Dendritic cell treated with granulocyte-macrophage colony-stimulating factor and Interleukin-4, amounts not matched to agents 40 ng/mL and 50 ng/mL, for 4 days (primary cell): ENCODE measurements at regions not wholly inside any gene's neighbourhood (a gene's known extent, or its start where the extent isn't known, plus 50 kb on each side); places are given as distances from the start of the nearest gene placed in this dataset.
"Not testable (repeated sequence)": the region's sequence is repeated elsewhere in the genome, so short reads cannot be mapped to it uniquely, and the experiment has no call there.

Experiments used
- H3K27ac Mint-ChIP-seq: one replicate; pipeline ENCODE4 v1.8.0; 2022; ENCODE audit warnings: mild to moderate bottlenecking, mixed read lengths
- H3K27me3 Mint-ChIP-seq: one replicate; pipeline ENCODE4 v1.8.0; 2022; ENCODE audit warnings: mild to moderate bottlenecking, mixed read lengths
- H3K36me3 Mint-ChIP-seq: one replicate; pipeline ENCODE4 v1.8.0; 2022; ENCODE audit warnings: low read depth, mixed read lengths
- H3K4me1 Mint-ChIP-seq: one replicate; pipeline ENCODE4 v1.8.0; 2022; ENCODE audit warnings: low read depth, mixed read lengths
- H3K4me3 Mint-ChIP-seq: one replicate; pipeline ENCODE4 v1.8.0; 2022; ENCODE audit warnings: mild to moderate bottlenecking, moderate library complexity, mixed read lengths
- H3K9me3 Mint-ChIP-seq: one replicate; pipeline ENCODE4 v1.8.0; 2022; ENCODE audit warnings: mixed read lengths
- intact Hi-C: fragments of 100-400 bp; cut with micrococcal nuclease; formaldehyde crosslinking; loops from one replicate; pipeline ENCODE4 v1.15.0; 2022

DNA sequence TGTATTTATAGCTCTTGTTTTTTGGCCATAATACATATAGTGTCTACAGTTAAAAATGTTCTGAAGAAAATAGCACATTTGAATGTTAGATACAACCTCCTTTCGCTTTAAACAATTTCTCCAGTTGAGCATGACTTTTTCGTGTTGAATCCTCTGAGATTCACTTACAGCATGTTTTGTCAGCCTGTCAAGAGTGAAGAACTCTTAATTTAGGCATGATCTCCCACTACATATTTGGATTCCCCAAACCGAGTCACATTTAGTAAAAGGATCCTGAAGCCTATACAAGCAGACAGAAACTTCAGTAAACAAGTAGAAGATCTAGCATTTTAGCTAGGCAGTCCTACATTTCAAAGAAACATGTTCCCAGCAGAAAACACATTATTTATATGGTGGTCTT is 796.6 kb downstream of the MCTP2 start:
- Mint-ChIP-seq H3K27me3 (no peaks in the 10 kb centered on the region), H3K36me3 (no peaks in the 10 kb centered on the region), H3K4me3 (no peak overlapping the region), H3K9me3 (no peaks in the 10 kb centered on the region), H3K27ac (no peak overlapping the region), H3K4me1 (no peaks in the 10 kb centered on the region)
- intact Hi-C loops: no loop called here

DNA sequence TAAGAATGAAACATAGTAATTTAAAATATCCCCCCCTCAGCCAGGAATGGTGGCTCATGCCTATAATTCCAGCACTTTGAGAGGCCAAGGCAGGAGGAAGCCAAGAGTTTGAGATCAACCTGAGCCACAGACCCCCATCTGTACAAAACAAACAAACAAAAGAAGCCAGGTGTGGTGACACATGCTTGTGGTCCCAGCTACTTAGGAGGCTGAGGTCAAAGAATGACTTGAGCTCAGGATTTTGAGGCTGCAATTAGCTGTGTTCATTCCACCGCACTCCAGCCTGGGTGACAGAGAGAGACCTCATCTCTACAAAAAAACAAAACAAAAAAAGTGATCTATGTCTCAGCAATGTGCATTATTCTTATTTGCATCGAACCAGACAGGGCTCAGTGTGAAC is 800.8 kb downstream of the MCTP2 start:
- no peaks in the 10 kb centered on the region for H3K4me1 Mint-ChIP-seq
- H3K27ac Mint-ChIP-seq: no peak overlapping the region
- H3K9me3 Mint-ChIP-seq: peaks cover 1% of the 10 kb centered on the region
- no peak overlapping the region for H3K4me3 Mint-ChIP-seq
- intact Hi-C loops: no loop called here
- no peaks in the 10 kb centered on the region for H3K27me3 Mint-ChIP-seq
- no peaks in the 10 kb centered on the region for H3K36me3 Mint-ChIP-seq

DNA sequence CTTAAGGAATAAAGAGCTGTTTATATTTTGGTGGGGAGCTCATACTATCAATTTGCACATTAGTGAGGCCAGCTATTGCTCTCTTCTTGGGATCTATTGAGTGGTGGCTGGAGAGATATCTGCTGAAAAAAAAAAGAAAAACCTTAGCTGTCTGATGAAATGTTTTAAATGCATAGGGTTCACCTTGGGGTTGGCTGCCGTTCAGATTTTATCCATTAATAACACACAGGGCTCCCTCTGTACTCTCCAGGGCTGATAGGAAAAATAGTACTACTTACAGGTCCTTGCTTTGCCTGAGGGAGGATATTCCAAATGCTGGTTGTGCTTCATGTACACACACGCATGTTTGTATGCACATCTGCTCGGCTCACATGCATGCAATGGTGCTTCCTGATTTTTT is 803.7 kb downstream of the MCTP2 start:
- H3K4me1 Mint-ChIP-seq: no peaks in the 10 kb centered on the region
- H3K36me3 Mint-ChIP-seq: no peaks in the 10 kb centered on the region
- no peaks in the 10 kb centered on the region for H3K27me3 Mint-ChIP-seq
- no peak overlapping the region for H3K4me3 Mint-ChIP-seq
- peaks cover 11% of the 10 kb centered on the region for H3K9me3 Mint-ChIP-seq
- intact Hi-C loops: no loop called here
- H3K27ac Mint-ChIP-seq: no peak overlapping the region

DNA sequence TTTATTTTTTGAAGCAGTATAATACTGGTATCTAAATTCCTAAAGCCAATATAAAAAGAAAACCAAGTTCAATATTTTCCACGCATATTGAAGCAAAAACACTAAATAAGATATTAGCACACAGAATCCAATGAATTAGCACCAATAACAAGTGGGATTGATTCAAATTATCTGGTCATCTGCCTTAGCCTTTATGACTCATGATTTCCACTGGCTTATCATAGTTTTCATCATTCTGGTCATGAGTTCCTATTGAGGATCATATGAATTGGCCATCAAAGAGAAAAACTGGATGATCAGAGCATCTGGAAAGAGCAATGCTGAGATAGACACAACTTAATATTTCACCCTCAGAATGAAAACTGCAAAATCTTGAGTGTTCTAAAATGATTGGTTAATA is 809.9 kb downstream of the MCTP2 start:
- Mint-ChIP-seq H3K4me3 (no peak overlapping the region), H3K27ac (no peak overlapping the region), H3K36me3 (no peaks in the 10 kb centered on the region), H3K27me3 (no peaks in the 10 kb centered on the region), H3K4me1 (no peaks in the 10 kb centered on the region), H3K9me3 (peaks cover 11% of the 10 kb centered on the region)
- intact Hi-C loops: no loop called here

DNA sequence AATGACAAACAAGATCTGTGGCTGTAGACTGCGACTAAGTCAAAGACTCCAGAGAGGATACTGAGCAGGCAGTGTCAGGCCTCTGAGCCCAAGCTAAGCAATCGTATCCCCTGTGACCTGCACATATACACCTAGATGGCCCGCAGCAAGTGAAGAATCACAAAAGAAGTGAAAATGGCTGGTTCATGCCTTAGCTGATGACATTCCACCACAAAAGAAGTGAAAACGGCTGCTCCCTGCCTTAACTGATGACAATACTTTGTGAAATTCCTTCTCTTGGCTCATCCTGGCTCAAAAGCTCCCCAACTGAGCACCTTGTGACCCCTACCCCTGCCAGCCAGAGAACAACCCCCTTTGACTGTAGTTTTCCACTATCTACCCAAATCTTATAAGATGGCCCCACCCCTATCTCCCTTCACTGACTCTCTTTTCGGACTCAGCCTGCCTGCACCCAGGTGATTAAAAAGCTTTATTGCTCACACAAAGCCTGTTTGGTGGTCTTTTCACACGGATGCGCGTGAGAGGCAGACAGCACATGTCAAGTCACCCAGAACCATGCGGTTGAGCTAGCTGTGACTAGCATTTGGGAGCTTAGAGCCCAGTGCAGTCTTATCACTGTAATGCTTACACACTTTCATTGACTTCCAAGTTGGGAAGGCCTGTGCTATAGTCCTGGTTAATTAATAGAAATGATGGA is 812.0 kb downstream of the MCTP2 start:
- peaks cover 18% of the 10 kb centered on the region for H3K9me3 Mint-ChIP-seq
- H3K36me3 Mint-ChIP-seq, H3K27ac Mint-ChIP-seq, H3K4me1 Mint-ChIP-seq, intact Hi-C loops, H3K4me3 Mint-ChIP-seq, H3K27me3 Mint-ChIP-seq: not testable (repeated sequence)

DNA sequence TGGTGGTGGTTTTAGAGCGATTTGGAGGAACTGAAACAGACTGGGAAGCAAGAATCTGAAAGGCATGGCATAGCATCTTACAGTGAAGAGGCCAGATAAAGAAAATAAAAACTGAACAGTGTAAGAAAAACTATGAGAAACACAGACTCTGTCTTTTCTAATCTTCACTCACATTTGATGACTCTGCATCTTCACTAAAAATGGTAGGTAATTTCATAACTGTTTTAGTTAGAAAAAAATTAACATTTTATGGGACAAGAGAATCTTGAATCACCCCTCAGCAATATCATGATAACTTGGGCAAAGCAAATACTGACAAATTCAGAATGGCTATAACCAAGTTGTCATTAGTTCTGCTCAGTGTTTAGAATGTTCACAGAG is 812.6 kb downstream of the MCTP2 start:
- Mint-ChIP-seq H3K4me3 (no peak overlapping the region), H3K36me3 (no peaks in the 10 kb centered on the region), H3K27ac (no peak overlapping the region), H3K4me1 (no peaks in the 10 kb centered on the region), H3K9me3 (peaks cover 23% of the 10 kb centered on the region), H3K27me3 (no peaks in the 10 kb centered on the region)
- intact Hi-C loops: no loop called here

DNA sequence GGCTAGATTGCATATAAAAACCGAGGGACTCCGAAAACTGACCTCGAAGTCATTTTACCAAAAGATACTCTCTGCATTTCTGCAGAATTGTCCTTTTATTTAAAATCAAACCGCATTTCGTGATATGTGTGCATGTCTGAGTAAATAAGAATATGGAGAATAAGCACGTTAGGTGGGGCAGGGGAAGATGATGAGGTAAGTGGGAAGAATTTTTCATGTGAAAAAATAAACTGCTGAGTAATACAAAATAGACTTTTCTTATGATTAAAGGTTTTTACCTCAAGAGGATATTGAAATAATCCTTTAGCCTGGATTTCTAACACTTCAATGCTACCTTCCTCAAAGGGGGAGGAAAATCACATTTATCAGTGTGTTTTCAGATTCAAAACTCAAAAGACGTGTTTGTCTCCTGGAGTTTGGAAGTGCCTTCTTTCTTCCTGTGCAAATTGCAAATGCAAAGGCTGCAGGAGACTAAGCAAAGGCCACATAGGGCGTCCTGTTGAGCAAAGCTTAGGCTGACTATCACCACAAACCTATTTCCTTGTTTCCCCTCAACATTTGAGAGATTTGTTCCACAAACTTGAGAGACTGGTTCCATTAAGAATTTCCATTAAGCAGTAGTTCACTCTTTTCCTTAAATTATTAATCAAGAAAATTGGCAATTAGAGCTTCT is 813.5 kb downstream of the MCTP2 start:
- no peak overlapping the region for H3K4me3 Mint-ChIP-seq
- no peaks in the 10 kb centered on the region for H3K4me1 Mint-ChIP-seq
- no peak overlapping the region for H3K27ac Mint-ChIP-seq
- H3K9me3 Mint-ChIP-seq: peaks cover 33% of the 10 kb centered on the region
- H3K36me3 Mint-ChIP-seq: no peaks in the 10 kb centered on the region
- H3K27me3 Mint-ChIP-seq: no peaks in the 10 kb centered on the region
- intact Hi-C loops: no loop called here

DNA sequence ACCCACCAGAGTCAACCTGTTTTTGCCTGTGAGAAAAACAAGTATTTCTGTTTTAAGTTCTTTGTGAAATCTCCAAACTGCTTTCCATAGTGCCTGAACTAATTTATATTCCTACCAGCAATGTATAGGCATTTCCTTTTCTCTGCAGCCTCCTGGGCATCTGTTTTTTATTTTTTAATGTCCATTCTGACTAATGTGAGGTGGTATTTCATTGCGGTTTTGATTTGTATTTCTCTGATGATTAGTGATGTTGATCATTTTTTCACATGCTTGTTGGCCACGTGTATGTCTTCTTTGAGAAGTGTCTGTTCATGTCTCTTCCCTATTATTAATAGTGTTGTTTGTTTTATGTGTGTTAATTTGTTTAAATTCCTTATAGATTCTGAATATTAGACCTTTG is 820.5 kb downstream of the MCTP2 start:
- H3K4me3 Mint-ChIP-seq: no peak overlapping the region
- intact Hi-C loops: no loop called here
- H3K4me1 Mint-ChIP-seq: no peaks in the 10 kb centered on the region
- peaks cover 41% of the 10 kb centered on the region for H3K9me3 Mint-ChIP-seq
- H3K36me3 Mint-ChIP-seq: no peaks in the 10 kb centered on the region
- no peak overlapping the region for H3K27ac Mint-ChIP-seq
- no peaks in the 10 kb centered on the region for H3K27me3 Mint-ChIP-seq

DNA sequence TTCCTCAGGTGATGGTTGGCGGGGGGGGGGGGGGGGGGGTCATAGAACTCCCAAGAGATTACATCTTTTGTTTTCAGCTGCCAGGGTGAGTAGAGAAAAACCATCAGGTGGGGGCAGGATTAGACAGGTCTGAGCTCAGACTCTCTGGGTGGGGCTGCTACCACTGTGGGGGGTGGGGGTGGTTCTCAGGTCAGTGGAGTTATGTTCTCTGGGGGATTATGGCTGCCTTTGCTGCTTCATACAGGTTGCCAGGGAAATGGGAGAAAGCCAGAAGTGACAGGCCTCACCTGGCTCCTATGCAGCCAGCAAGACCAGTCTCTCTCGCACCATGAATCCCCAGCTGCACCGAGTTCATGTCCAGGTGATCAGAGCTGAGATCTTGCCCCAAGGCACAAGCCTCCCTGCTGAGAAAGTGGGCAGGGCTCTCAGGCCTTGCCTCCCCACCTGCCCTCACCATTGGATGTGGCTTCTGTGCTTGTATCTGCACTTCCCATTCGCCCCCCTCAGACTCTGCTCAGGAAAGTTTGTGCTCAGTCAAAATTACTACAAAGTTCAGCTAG is 828.1 kb downstream of the MCTP2 start:
- Mint-ChIP-seq H3K27me3 (no peaks in the 10 kb centered on the region), H3K4me1 (no peaks in the 10 kb centered on the region), H3K27ac (no peak overlapping the region), H3K9me3 (peaks cover 58% of the 10 kb centered on the region), H3K4me3 (no peak overlapping the region), H3K36me3 (no peaks in the 10 kb centered on the region)
- intact Hi-C loops: no loop called here

DNA sequence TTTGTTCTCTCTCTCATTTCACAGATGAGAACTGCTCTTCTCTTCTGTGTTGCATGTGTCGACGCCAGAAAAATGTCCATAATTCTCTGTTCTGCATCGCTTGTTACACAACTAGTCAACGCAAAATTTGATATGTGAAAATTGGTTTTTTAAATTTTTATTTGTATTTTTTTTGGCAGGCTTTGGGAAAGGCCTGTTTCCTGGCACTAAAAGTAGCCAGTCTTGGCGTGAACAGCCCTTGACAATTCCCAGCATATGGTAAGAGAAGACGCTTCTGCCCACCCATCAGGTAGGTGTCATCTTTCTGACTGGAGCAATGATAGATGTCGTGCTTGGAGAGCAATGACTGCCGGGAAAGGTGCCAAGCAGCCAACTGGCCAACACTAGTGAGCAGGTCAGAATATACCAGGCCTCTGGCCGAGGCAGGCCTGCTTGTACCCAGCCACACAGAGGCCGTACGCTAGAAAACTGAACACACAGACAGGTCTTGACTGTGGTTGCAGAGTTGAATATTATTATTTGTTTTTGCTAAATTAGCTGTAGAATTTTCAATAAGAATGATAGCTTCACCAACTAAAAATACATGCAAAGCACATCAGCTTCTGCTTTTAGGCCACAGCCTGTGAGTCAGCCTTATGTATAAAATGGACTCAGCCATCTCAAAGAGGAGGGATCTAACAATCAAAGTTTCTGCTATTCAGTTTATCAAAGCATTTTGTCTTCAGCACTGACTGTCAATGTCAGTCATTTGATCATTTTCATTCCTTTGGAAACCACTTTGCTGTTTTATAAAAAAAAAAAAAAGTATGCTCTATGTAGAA is 837.5 kb downstream of the MCTP2 start:
- no peaks in the 10 kb centered on the region for H3K4me1 Mint-ChIP-seq
- no peak overlapping the region for H3K4me3 Mint-ChIP-seq
- peaks cover 17% of the 10 kb centered on the region for H3K9me3 Mint-ChIP-seq
- no peak overlapping the region for H3K27ac Mint-ChIP-seq
- no peaks in the 10 kb centered on the region for H3K27me3 Mint-ChIP-seq
- H3K36me3 Mint-ChIP-seq: no peaks in the 10 kb centered on the region
- intact Hi-C loops: no loop called here

DNA sequence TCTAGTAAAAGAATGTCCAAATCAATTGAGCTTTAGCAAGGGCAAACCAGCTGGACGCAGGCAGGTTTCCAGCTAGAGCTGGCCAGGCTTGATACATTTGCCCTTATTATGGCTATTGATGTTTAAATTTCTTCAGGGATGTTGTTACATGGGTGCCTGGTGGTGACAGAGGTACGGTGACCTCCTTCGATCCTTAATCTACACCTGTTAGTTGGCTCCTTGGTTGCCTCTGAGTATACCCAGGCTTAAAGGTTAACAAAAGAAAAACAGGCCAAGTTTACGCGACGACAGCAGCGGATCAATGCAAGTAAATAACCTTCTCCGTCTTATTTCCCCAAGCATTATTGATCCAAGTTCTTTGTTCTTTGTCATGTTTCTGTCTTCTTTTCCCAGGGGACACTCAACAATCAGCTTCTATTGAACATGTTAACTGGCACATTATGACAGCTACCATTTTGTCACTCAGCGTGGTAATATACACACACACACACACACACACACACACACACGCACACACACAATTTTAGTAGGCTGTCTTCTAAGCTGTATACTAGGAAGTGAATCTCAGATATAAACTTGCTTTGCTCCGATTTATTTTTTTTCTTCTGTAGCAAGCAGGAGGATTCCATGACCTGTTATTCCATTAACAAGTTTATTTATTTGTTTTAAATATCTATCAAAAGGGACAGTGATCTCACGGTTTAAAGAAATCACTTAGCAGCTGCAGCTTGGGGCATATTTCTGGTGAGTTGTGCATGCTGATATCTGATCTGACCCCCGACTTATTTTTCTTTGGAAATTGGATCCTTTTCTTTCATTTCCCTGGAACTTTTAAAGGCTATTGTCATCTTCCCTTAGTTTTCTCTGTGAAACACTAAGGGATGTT is 844.7 kb downstream of the MCTP2 start:
- no peaks in the 10 kb centered on the region for H3K4me1 Mint-ChIP-seq
- H3K27me3 Mint-ChIP-seq: no peaks in the 10 kb centered on the region
- H3K36me3 Mint-ChIP-seq: no peaks in the 10 kb centered on the region
- no peak overlapping the region for H3K27ac Mint-ChIP-seq
- no peak overlapping the region for H3K4me3 Mint-ChIP-seq
- no peaks in the 10 kb centered on the region for H3K9me3 Mint-ChIP-seq
- intact Hi-C loops: no loop called here

DNA sequence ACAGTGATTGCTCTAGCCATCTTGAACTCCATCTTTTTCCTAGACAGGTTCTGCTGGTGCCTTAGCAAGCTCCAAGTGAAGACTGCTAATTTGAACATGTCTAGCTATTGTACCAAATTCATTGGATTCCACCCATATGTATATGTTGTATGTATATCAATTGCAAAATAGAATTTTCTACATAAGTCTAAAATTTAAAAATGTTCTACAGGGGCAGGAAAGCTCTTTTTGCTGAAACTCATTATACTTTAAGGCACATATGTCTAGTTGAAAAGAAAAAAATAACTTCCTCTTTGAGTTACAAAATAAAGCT is 845.3 kb downstream of the MCTP2 start:
- Mint-ChIP-seq H3K4me3 (no peak overlapping the region), H3K36me3 (no peaks in the 10 kb centered on the region), H3K4me1 (no peaks in the 10 kb centered on the region), H3K9me3 (no peaks in the 10 kb centered on the region), H3K27me3 (no peaks in the 10 kb centered on the region), H3K27ac (no peak overlapping the region)
- intact Hi-C loops: no loop called here

DNA sequence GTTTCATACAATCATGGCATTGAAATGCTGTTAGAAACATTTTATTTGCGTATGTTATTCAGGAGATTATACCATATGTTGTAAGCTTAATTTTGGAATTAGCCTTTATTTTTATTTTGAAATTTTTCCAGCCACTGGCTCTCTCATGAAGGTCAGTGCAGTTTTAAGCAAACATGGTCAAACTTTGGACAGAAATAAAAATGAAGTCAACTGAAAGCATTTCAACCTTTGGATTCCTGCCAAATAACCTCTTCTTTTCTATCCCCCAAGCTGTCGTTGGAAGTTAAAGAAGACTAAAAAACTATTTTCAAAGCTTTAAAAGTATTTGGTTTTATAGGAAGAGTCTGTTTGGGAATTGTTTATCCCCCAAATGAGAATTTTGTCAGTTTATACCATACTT is 846.6 kb downstream of the MCTP2 start:
- H3K27ac Mint-ChIP-seq: no peak overlapping the region
- no peaks in the 10 kb centered on the region for H3K27me3 Mint-ChIP-seq
- H3K4me1 Mint-ChIP-seq: no peaks in the 10 kb centered on the region
- H3K36me3 Mint-ChIP-seq: no peaks in the 10 kb centered on the region
- intact Hi-C loops: no loop called here
- H3K9me3 Mint-ChIP-seq: no peaks in the 10 kb centered on the region
- no peak overlapping the region for H3K4me3 Mint-ChIP-seq

DNA sequence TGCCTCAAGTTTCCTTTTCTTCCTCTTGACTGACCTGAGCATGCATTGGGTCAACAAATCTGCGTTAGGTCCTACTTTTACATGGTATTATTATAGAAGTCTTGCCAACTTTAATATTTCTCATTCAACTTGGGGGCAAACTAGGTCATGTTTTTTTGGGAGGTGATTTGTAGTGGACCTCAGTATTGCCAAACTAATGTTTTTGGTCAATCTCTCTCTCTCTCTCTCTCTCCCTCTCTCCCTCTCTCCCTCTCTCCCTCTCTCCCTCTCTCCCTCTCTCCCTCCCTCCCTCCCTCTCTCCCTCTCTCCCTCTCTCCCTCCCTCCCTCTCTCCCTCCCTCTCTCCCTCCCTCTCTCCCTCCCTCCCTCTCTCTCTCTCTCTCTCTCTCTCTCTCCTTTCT is 848.9 kb downstream of the MCTP2 start:
- H3K4me3 Mint-ChIP-seq, H3K4me1 Mint-ChIP-seq, H3K9me3 Mint-ChIP-seq, intact Hi-C loops, H3K27ac Mint-ChIP-seq, H3K27me3 Mint-ChIP-seq, H3K36me3 Mint-ChIP-seq: not testable (repeated sequence)
